ENCODE measurements at regions not wholly inside any gene's neighbourhood (a gene's known extent, or its start where the extent isn't known, plus 50 kb on each side); places are given as distances from the start of the nearest gene placed in this dataset.

- TF ChIP-seq CTCF (conservative IDR thresholded peaks at IDR 0.05) (no peak), ZFX (IDR thresholded peaks at IDR 0.05) (no peak)
Observed at GRCh38 chr15:60115579-60116380, 111.7 kb downstream of the FOXB1 start.

Measured in C4-2B (cell line).